Naive thymus-derived CD4-positive, alpha-beta T cell (primary cell): ENCODE measurements at regions not wholly inside any gene's neighbourhood (a gene's known extent, or its start where the extent isn't known, plus 50 kb on each side); places are given as distances from the start of the nearest gene placed in this dataset.

Experiments
- ATAC-seq: fragments of 150-1000 bp; cut with Tn5 transposase; 2 replicates; pipeline ENCODE4 v1.10.0; 2021; ENCODE audit warnings: mild to moderate bottlenecking, moderate library complexity
- CTCF ChIA-PET: fragments of 350-600 bp; sonication (Branson Sonifier 250); formaldehyde crosslinking; loops from one replicate; lab custom pipeline; 2021; ENCODE audit warnings: antibody characterized with exemption; lab: Charles Lee
- POLR2A ChIA-PET: fragments of 350-600 bp; sonication (Branson Sonifier 250); formaldehyde crosslinking; loops from one replicate; lab custom pipeline; 2021; ENCODE audit warnings: antibody characterized with exemption, inconsistent platforms; lab: Charles Lee
- DNase-seq, 9 donors: peaks; one replicate each; pipeline versions ENCODE4 v3.0.0 to v3.0.0-alpha.2; 2020 to 2022; ENCODE audit warnings: mixed read lengths in 1 of 9
- H3K27ac ChIP-seq: one replicate; pipeline ENCODE4 v1.7.0; 2013; ENCODE audit warnings: mild to moderate bottlenecking, low read depth, low read length, moderate library complexity
- H3K27me3 ChIP-seq, 2 donors: one replicate each; pipeline ENCODE4 v1.7.0; 2013; ENCODE audit warnings: low read length in 2 of 2, mild to moderate bottlenecking in 2 of 2, moderate library complexity in 2 of 2; ENCODE audit not compliant: control insufficient read depth in 2 of 2, insufficient read depth in 2 of 2
- H3K36me3 ChIP-seq, 3 experiments: 1 replicate in 2 of 3; 2 replicates in 1 of 3; pipeline ENCODE4 v1.7.0; 2013; ENCODE audit warnings: low read length in 3 of 3, mild to moderate bottlenecking in 3 of 3, moderate library complexity in 1 of 3; ENCODE audit not compliant: insufficient read depth in 3 of 3, control insufficient read depth in 2 of 3
- H3K4me1 ChIP-seq, 2 donors: one replicate each; pipeline ENCODE4 v1.7.0; 2013; ENCODE audit warnings: low read length in 2 of 2, mild to moderate bottlenecking in 2 of 2, moderate library complexity in 1 of 2; ENCODE audit not compliant: control insufficient read depth in 2 of 2, insufficient read depth in 2 of 2
- H3K4me3 ChIP-seq: 2 replicates; pipeline ENCODE4 v1.7.0; 2013; ENCODE audit warnings: mild to moderate bottlenecking, low read length
- H3K9me3 ChIP-seq, 3 experiments: 1 replicate in 2 of 3; 2 replicates in 1 of 3; pipeline ENCODE4 v1.7.0; 2013; ENCODE audit warnings: low read length in 3 of 3; ENCODE audit not compliant: control insufficient read depth in 2 of 3
- H3K27ac Mint-ChIP-seq, 9 donors: one replicate each; pipeline ENCODE4 v1.8.0; 2020 to 2022; ENCODE audit warnings: mixed read lengths in 9 of 9, mild to moderate bottlenecking in 8 of 9, moderate library complexity in 5 of 9, inconsistent platforms in 2 of 9
- H3K27me3 Mint-ChIP-seq, 5 donors: one replicate each; pipeline ENCODE4 v1.8.0; 2021 to 2022; ENCODE audit warnings: mixed read lengths in 5 of 5, mild to moderate bottlenecking in 1 of 5
- H3K36me3 Mint-ChIP-seq, 5 donors: one replicate each; pipeline ENCODE4 v1.8.0; 2020 to 2022; ENCODE audit warnings: mixed read lengths in 5 of 5, mild to moderate bottlenecking in 3 of 5, inconsistent platforms in 1 of 5
- H3K4me1 Mint-ChIP-seq, 7 donors: one replicate each; pipeline ENCODE4 v1.8.0; 2020 to 2022; ENCODE audit warnings: mixed read lengths in 7 of 7, mild to moderate bottlenecking in 3 of 7, inconsistent platforms in 1 of 7
- H3K4me3 Mint-ChIP-seq, 10 donors: one replicate each; pipeline ENCODE4 v1.8.0; 2020 to 2022; ENCODE audit warnings: mild to moderate bottlenecking in 10 of 10, mixed read lengths in 10 of 10, moderate library complexity in 6 of 10, inconsistent platforms in 2 of 10
- H3K9me3 Mint-ChIP-seq, 11 donors: one replicate each; pipeline ENCODE4 v1.8.0; 2020 to 2022; ENCODE audit warnings: mixed read lengths in 11 of 11, mild to moderate bottlenecking in 4 of 11, inconsistent platforms in 1 of 11, moderate library complexity in 1 of 11
- intact Hi-C, 2 donors: fragments of 100-400 bp; cut with micrococcal nuclease; formaldehyde crosslinking; loops; one replicate each; pipeline ENCODE4 v1.15.1; 2023

DNA sequence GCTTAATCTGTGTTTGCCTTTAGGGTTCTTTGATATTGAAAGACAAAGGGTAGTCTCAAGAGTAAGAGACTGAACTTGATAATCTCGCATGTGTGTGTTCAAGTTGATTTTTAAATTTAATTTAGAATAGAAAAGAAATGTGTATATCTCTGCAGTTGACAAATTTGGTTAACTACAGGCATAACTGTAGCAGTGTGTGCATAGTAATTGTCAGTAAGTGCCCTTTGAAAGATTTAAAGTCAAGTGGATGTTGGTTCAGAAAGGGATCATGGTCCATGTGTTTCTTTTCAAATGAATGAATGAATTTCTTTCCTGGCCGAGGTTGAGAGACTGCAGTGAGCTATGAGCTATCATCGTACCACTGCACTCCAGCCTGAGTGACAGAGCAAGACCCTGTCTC lies 49.9 kb upstream of the DYRK2 start:
- DNase-seq = no peak
- Mint-ChIP-seq H3K36me3 (peaks cover 0 to 23% (median 3%) of the 10 kb centered on the region in 5 donors), H3K4me3 (no peak overlapping the region), H3K27me3 (peaks cover 0 to 3% (median 0%) of the 10 kb centered on the region in 5 donors), H3K4me1 (peaks cover 6 to 61% (median 19%) of the 10 kb centered on the region in 7 donors), H3K27ac (no peak overlapping the region), H3K9me3 (peaks cover 0 to 17% (median 7%) of the 10 kb centered on the region in 11 donors)
- no peak overlapping the region for H3K4me3 ChIP-seq
- POLR2A ChIA-PET = interaction anchor here (1.0 to 1.7 kb wide), 3 partner anchors 8 to 151 kb away, joined by 3 to 4 read pairs (median 4); no protein-coding TSS in a partner anchor
- H3K36me3 ChIP-seq = no peaks in the 10 kb centered on the region
- ATAC-seq = no peak
- H3K9me3 ChIP-seq = no peaks in the 10 kb centered on the region
- H3K27me3 ChIP-seq = no peaks in the 10 kb centered on the region
- CTCF ChIA-PET = no interaction called here
- peaks cover 4 to 13% of the 10 kb centered on the region in 2 donors for H3K4me1 ChIP-seq
- intact Hi-C loops = no loop called here
- H3K27ac ChIP-seq = no peak overlapping the region
